MM.1S (cell line): ENCODE measurements at regions not wholly inside any gene's neighbourhood (a gene's known extent, or its start where the extent isn't known, plus 50 kb on each side); places are given as distances from the start of the nearest gene placed in this dataset.

ENCODE experiments used
- EZH2 ChIP-seq: fragments of 300-600 bp; sonication (generic); optimal IDR thresholded peaks from 2 replicates; pipeline ENCODE3; 2017; ENCODE audit warnings: low read depth, mild to moderate bottlenecking, antibody characterized with exemption, low read length, mixed read lengths
- EZH2phosphoT487 ChIP-seq: fragments of 300-600 bp; sonication (generic); IDR thresholded peaks from 2 replicates; pipeline ENCODE4 v1.6.1; 2018; ENCODE audit warnings: antibody characterized with exemption, low read length
- TF ChIP-seq, protein P1 (sequence below): fragments of 300-600 bp; sonication (generic); IDR thresholded peaks from 2 replicates; pipeline ENCODE4 v1.5.1; 2016; ENCODE audit warnings: antibody characterized with exemption, low read length, mixed read lengths

DNA sequence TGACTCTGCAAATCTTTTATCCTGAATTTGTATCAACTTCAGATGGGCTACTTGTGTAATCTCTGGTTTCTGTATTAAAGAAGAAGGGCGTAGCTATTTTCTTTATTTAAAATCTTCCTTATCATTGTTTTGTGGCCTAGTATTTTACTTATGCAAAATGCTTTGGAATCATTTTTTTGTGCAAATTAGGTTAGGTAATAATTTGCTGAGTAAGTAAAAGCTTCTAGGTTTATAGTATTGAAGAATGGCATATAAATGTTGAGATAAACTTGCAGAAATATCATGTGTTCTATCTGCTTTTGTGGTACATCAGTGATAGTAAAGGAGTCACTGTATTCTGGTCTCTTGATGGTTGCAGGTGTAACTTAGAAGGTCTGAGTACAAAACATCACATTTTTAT is 197.2 kb upstream of the IL15 start:
- TF ChIP-seq EZH2, result no peak
- TF ChIP-seq, protein P1, sequence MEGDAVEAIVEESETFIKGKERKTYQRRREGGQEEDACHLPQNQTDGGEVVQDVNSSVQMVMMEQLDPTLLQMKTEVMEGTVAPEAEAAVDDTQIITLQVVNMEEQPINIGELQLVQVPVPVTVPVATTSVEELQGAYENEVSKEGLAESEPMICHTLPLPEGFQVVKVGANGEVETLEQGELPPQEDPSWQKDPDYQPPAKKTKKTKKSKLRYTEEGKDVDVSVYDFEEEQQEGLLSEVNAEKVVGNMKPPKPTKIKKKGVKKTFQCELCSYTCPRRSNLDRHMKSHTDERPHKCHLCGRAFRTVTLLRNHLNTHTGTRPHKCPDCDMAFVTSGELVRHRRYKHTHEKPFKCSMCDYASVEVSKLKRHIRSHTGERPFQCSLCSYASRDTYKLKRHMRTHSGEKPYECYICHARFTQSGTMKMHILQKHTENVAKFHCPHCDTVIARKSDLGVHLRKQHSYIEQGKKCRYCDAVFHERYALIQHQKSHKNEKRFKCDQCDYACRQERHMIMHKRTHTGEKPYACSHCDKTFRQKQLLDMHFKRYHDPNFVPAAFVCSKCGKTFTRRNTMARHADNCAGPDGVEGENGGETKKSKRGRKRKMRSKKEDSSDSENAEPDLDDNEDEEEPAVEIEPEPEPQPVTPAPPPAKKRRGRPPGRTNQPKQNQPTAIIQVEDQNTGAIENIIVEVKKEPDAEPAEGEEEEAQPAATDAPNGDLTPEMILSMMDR, result no peak
- no peak for TF ChIP-seq EZH2phosphoT487
